COLO829 (cell line): ENCODE measurements at regions not wholly inside any gene's neighbourhood (a gene's known extent, or its start where the extent isn't known, plus 50 kb on each side); places are given as distances from the start of the nearest gene placed in this dataset.

Experiments
- DNase-seq: peaks from one replicate; pipeline ENCODE4 v3.0.0; 2012; ENCODE audit warnings: low spot score

DNA sequence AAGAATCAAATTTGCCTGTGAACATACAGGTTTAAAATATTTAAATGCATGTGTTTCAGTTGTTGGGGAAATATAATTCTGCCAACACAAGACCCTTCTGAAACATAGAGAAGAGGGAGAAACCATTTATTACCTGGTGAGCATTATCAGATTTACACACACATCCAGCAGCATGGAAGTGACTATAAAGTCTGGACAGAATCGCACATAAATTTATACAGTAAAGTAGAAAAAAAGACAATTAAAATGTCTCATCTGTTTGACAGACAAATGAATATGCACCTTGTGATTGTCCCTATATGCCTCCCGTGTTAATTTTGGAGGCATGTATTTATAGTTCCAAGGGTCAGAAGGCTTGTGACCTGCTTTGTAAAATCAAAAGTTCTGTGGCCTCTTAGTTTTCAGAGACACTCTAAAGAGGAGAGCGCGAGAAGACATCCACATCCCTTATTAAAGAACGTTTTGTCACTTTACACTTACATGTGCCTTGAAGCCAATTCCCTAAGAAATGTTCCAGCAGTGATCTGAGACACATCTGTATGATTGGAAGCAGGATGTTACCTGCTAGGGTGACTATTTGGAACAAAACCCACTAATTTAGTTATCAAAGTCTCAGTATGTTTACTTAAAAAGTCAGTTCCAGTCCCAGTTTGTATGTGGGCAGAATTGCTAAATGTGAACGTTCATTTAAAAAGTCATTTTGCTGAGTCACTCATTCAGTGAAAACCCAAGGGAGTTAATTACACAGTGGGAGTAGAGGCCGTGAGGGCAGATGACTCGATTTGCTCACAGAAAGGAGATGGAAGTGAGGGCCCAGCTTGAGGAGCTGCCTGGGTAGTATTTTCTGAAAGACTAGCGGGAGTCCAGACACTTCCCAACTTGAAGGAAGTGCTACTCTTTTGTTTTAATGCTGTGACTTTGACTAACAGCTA, 527.6 kb upstream of the MEX3C start:
- DNase-seq: peak; percentile 14

DNA sequence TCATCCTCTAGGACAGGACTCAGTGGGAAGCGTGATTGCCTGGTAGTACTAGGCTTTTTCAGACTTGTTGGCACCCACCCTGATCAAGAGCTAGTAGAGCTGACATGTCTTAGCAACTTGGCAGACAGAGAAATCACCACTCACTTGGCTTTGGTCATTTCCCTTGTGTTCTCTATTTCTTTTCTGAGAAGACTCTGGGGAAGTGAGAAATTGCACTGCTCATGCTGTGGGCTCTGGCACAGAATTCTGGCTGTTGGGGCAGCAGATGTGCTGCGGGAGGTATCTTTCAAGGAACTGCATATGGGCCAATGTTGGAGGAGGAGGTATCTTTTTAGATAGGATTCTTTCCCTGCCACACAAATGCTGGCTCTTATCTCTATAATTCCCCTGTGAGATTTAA, 529.1 kb upstream of the MEX3C start:
- no peak for DNase-seq

DNA sequence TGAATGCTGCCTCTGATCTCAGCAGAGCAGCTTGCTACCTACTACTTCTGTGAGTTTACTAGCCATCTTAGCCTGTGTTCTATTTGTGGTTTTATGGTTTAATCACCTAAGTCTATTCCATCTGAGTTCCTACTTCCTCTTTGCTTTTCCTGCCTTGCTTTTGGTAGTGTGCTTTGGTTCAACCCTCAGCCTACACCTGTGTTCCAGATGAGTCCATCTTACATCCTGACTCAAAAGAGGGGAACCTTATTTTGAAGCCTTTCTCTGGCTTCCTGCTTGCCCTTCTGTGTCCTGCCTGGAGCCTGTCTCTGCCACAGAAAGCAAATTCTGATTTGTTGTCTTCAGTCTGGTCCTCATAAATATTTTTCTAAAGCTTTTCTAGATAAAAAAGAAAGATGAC, 530.3 kb upstream of the MEX3C start:
- DNase-seq: no peak

DNA sequence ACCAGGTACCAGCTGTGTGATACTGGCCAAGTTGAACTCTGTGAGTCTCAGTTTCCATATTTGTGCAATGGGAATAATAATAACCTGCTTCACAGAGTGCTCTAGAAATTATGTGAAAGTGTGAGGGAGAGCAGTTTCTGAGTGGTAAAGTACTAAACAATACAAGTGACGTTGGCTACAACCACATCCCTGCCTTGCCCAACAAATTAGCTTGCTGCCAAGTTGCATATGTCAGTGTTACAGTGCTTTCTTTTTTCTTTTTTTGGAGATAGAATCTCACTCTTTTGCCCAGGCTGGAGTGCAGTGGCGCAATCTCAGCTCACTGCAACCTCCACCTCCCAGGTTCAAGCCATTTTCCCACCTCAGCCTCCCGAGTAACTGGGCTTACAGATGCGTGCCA, 533.6 kb upstream of the MEX3C start:
- DNase-seq: no peak

DNA sequence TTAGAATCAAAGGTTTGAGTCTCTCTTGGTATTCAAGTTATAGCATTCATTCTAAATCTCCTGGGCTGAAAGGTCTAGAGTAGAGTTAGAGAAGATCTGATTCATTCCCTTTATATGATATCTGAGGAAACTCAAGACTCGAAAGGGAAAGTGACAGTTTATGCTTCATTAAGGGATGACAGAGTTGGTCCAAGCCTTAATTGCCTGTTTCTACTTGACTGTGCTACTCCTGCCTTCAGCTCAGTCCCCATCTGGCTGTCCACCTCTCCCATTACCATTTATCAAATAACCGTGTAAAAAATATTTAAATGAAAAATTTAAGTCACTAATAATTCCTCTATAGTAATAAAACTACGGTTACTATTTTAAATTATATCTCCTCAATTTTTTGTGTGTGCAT, 537.1 kb upstream of the MEX3C start:
- no peak for DNase-seq

DNA sequence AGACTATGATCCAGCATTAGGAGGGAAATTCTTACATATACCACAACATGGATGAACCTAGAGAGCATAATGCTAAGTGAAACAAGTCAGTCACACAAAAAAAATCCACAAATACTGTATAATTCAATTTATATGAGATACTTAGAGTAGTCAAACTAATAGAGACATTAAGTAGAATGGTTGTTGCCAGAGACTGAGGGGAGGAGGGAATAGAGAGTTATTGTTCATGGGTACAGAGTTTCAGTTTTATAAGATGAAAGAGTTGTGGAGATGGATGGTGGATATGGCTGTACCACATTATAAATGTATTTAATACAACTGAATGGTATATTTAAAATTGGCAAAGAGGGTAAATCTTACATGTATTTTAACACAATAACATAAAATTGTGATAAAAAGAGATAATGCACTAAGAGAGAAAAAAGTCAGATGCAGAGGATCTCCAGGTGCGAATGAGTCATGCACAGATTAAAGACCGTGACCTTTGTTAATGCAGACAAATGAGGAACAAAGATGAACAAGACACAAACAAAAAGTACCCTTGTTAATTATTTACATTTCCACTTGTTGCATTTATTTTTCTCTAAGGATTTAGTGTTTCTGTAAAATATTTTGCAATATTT, 541.7 kb upstream of the MEX3C start:
- no peak for DNase-seq

DNA sequence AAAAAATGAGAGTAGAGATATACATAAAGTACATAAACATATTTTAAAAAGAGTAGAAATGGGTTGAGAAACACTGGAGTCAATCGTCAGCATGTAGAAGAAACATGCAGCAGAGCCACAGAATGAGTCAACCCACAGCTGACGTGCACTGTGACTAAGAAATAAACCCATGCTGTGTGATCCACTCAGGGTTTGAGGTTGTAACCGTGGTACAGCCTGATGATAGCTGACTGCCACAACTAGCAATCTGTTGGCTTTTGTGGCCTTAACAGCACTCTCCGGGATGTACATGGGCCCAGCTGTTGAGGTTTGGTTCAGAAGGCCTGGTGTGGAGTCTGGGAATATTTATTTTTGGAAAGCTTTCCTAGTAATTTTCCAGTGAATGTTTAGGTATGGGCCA, 554.4 kb upstream of the MEX3C start:
- DNase-seq: no peak

DNA sequence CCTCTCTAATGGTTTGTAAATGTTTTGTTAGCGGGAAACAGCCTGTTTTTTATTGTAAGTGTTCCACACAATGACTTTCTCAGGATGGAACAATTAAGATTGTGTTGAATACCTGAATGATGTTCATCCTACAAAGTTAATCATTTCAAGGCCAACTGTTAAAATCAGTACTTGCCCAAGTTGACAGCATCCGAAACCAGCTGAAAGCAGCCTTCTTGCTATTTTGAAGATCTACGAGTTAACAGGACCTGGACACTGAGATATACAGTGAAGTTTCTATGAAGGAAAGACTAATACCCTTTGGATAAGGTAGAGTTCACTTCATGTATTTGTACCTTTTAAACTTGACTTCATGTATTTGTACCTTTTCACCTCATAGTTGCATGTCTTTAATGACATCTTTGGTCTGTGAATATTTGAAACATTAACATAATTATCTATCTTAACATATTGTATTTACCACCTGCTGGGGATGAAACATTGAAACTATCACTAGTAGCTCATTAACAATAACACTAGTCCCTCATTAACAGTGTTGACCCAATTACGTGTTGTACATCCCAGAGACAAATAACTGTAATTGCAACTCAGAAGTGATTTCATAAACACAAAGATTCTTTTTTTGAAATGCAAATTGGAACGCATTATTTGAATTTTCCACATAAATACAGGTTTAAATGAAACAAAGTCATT, 556.0 kb upstream of the MEX3C start:
- DNase-seq: no peak

DNA sequence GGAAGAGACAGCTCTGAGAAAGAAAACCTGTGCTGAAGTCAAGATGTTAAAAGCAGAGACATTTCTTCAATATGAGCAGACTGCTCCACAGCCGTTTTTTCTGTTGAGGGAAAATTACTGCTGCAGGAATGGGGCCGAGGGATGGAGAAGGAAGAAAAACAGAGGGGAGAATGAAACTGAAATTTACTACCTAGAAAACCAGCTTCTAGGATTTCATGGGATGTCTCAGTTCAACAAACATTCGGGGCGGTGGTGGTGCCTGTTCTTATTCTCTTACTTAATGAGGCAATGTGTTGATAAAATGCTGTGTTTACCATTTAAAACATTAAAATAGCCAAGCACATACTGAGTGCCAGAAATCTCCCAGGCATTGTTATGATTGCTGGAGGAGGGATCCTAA, 557.1 kb upstream of the MEX3C start:
- no peak for DNase-seq

DNA sequence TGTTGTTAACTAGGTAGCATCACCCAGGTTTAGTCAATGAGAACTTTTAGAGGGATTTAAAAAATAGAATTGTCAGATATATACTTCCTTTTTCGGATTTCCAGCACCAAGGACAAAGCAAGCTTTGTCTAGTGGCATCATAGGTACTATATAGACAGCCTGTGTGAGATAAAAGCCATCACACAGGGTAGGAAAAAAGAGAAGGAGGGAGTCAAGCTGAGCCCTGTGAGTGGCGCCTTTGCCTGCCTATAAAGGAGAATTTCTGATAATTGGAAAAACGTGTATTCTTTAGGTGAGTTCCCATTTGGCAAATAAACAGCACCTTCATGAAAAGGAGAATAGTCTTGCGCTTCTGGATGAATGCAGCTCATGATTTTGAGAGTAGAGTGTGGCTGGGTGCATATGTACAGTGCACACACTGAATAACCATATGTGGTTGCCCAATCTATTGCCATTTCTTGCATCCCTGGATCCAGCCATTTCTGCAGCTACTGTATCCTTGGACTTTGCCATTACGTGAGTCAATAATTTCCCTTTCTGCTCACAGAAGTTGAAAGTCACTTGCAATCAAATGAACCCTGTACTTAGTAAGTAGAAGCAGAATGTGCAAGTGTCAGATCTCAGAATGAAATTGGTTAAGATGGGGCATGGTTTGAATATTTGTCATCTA, 559.9 kb upstream of the MEX3C start:
- no peak for DNase-seq

DNA sequence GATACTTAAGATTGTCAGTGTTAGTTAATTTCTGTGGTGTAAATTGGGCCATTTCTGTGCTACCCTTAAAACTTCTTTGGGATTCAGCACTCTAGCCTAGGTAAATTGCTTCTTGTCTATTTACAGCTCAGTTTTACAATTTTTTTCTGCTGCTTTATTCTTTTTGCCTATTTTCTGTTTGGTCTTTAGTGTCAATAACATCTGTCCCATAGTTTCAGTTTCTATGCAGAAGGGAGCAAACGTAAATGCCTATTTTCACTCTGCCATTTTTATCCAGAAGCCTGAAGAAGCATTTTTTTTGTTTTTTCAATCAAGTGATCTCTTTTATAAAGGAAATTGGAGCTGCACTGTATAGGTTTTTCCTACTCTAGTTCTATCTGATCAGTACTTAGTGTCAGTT, 564.9 kb upstream of the MEX3C start:
- DNase-seq: no peak

DNA sequence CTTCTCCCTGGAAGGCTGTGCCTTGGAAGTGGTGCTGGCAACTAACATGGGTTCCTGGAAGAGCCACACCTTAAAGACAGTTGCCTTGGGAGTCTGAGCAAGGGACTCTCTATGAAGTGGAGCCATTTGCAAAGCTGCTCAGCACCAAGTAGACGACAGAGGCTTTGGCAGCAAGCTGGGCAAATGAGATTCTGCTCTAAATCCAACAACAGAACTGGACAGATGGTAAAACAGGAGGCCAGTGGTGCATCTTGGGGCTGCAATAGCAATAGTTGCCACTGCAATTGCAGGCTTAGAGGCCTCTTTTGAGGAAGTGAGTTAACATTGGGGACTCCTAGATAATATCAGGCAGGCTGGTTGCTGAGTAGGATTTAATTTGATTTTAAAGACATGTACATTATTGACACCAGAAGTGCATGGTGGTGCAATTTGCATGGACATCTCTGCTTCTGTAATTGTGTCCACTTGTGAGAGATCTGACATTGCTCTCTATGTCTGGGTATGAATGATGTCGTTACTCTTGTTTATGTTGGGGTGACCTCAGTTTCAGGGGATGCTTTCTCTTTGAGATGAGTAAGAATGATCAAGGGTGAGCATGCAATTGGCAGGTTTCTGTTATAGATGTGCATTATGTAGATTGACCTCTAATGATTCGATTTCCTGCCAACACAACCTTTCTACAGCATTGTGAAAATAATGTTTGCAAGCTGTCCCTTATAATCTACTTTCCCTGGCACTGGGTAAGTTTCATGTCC, 568.3 kb upstream of the MEX3C start:
- no peak for DNase-seq

DNA sequence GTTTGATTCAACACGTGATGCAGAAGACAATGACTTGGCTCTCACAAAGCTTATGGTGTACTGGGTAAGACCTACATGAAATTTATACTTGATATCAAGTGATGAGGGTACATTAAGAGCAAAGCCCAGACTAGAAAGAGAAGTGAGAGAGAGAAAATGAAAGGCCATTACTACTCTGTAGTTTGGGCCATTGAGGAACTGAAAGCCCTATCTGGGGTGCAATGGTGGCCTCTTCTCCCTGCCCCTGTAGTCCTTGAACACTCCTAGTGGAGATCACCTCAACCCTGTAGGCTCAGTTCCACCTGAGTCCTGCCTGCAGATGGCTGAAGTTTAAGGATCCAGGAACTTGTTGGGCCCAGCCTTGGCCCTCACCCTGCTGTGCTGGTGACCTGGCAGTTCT, 569.8 kb upstream of the MEX3C start:
- no peak for DNase-seq

DNA sequence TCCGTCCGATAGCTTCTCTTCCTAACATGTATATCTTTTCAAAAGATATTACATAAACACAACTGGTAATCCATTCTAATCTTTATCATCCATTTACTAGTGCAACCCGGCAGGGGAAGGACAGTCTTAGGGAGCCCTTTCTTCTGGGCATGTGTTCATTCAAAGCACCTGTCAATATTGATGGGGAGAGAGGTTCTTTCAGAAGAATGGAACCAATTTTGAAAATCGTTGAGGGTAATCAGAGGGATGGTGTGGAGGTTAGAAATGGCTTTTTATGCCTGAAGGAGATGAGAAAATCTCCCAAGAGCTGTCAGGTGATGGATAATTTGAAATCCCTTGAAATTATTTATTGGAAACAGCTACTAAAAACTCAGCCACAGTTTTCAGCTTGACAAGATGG, 561.9 kb upstream of the DCC start:
- no peak for DNase-seq

DNA sequence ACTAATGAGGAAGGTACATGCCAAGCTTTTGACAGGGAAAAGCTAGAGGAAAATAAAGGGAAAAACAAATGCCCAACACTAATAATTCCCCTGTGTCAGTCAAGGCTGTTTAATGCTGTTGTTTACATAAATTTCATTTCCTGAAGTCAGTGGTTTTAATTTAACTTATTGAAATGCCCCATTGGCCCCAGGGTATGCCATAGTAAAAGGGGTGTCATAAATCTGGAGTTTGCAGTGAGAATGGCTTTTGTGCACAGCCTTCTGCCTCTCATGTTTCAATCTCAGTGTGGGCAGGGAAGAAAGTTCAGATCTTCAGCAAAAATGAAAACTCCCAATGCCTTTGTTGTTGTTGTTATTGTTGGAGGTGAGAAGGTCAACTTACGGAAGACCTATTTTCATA, 550.1 kb upstream of the DCC start:
- no peak for DNase-seq

DNA sequence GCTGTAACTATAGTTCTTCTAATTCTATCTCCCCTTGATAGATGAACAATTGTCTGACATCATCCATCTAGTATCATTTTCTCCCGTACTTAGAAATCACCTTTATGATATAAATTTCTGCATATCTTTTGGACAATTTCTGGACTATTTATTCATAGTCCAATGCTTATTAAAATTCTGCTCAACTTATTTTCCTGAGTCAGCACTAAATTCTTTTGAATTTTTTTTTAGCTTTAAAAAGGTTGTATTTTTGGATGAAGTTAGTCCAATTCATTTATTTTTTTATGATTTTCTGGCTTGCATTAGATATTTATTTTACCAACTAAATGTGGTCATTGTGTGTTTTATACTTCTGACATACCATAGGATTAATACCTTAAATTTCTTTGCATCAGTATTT, 538.5 kb upstream of the DCC start:
- DNase-seq: no peak

DNA sequence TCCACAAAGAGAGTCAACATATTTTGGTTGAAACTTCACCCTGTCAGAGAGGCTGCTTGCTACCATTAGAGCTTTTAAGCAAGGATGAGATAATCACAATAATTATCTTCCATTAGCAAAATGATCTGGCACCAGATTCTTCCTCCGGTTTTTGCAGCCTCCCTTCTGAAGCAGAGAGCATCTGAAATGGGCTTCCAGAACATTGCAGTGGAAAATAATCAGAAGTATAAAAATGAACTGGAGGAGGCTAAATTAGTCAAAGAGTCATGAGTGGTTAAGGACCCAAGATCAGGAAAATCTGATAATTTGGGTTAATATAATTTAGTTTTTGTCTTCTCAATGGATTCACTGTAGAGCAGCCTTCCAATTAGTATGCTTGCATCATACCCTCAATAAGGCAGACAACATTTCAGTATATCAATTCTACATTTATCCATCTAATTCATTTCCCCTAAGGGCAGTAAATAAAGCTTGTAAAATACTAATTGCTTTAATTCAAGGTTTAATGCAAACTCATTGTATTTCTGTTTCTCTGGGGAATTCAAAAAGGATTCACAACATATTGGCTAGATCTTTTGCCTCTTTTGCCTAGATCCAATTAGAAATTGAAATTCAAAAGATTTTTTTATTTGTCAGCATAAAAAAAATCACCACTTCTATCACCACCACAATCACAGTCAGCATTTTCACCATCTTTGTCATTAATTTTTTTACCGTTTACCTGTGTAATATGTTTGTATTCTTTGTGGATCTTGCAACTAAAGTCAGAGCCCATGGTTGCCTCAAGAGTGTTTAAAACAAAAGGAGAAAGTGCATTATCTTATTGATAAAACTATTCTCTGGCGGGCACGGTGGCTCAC, 537.2 kb upstream of the DCC start:
- DNase-seq: no peak

DNA sequence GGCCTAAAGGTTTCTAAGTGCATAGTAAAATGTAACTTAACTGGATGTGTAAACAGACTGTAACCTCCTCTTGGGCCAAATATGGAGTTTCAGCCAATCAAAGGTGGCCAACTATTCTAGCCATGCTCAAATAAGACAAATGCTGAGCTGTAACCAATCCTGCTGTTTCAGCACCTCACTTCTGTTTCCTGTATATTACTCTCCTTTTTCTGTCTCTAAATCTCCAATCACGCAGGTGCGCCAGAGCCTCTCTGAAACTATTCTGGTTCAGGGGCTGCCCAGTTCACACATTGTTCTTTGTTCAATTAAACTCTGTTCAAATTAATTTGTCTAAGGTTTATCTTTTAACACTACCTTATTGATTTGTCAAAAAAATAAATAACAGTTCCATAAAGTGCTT, 532.7 kb upstream of the DCC start:
- DNase-seq: no peak

DNA sequence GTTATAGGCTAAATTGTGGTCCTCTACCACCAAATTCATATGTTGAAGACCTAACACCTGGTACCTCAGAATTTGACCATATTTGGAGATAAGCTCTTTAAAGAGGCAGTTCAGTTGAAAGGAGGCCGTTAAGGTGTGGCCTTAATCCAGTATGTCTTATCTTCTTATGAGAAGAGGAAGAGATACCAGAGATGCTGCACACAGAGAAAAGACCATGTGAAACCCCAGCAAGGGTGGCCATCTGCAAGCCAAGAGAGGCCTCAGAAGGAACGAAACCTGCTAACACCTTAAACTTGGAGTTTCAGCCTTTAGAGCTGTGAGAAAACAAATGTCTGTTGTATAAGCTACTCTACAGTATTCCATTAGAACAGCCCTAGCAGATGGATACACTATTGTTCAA, 528.1 kb upstream of the DCC start:
- no peak for DNase-seq

DNA sequence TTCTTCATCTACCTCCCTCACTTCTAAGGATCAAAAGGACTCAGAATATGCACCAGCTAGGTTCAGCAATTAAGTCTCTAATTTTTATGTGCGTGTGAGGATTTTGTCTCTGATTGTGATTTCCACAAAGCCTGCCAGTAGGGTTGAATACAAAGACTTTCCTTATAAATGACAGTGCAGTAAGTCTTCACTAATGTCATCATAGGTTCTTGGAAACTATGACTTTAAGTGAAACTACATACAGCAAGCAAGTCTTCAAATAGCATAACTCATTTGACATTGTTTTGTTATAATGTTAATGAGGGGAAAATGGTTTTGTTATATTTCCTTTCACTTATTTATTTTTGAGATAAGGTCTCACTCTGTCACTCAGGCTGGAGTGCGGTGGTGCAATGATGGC, 526.3 kb upstream of the DCC start:
- DNase-seq: no peak

DNA sequence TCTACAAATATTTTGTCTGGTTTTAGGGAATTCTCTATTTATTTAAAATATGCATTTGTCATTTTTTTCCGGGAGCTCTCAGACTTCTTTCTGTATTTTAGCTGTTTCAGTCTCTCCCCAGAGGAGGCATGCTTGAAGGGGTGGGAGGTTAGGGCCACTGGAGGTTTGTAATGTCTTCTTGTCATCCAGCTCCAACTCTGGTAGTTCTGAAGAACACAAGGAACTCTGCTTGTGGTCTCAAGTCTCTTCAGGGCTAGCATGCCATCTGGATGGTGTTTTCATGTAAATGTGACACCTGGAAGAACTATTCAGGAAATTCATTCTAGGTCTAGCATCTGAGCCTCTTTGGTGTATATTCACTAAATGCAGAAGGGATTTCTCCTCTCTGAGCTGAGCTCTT, 518.4 kb upstream of the DCC start:
- DNase-seq: no peak
